ENCODE measurements at regions not wholly inside any gene's neighbourhood (a gene's known extent, or its start where the extent isn't known, plus 50 kb on each side); places are given as distances from the start of the nearest gene placed in this dataset.

DNA sequence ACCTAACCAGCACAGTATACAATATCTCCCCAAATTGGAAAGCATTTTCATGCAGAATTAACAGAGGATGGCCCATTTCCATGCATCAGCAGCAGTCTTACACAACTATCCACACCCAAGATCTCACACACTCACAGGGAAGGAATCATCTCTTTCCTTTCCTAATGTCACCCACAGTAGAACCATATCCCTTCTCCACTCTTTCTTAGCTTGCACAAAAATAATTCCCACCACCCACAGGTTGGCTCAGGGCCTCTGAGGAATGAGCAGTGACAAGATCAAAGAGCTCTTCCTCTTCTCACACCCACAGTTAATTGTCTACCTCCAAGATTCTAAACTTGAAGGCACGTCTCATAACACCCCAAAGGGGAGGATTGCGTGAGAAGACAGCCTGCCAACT lies 217.7 kb upstream of the VEGFC start:
- no peak overlapping the region for H3K4me3 ChIP-seq (ENCODE audit: low read depth, low read length)
- TF ChIP-seq, protein P1, sequence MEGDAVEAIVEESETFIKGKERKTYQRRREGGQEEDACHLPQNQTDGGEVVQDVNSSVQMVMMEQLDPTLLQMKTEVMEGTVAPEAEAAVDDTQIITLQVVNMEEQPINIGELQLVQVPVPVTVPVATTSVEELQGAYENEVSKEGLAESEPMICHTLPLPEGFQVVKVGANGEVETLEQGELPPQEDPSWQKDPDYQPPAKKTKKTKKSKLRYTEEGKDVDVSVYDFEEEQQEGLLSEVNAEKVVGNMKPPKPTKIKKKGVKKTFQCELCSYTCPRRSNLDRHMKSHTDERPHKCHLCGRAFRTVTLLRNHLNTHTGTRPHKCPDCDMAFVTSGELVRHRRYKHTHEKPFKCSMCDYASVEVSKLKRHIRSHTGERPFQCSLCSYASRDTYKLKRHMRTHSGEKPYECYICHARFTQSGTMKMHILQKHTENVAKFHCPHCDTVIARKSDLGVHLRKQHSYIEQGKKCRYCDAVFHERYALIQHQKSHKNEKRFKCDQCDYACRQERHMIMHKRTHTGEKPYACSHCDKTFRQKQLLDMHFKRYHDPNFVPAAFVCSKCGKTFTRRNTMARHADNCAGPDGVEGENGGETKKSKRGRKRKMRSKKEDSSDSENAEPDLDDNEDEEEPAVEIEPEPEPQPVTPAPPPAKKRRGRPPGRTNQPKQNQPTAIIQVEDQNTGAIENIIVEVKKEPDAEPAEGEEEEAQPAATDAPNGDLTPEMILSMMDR (IDR thresholded peaks at IDR 0.05; ENCODE audit: insufficient read depth, low read length, poor library complexity, severe bottlenecking), result no peak
- H3K27me3 ChIP-seq (ENCODE audit: control insufficient read depth, insufficient read depth, low read length), result no peaks in the 10 kb centered on the region
- no peaks in the 10 kb centered on the region for H3K36me3 ChIP-seq (ENCODE audit: control insufficient read depth, insufficient read depth, low read length)
- no peak for DNase-seq (ENCODE audit: low read depth)

DNA sequence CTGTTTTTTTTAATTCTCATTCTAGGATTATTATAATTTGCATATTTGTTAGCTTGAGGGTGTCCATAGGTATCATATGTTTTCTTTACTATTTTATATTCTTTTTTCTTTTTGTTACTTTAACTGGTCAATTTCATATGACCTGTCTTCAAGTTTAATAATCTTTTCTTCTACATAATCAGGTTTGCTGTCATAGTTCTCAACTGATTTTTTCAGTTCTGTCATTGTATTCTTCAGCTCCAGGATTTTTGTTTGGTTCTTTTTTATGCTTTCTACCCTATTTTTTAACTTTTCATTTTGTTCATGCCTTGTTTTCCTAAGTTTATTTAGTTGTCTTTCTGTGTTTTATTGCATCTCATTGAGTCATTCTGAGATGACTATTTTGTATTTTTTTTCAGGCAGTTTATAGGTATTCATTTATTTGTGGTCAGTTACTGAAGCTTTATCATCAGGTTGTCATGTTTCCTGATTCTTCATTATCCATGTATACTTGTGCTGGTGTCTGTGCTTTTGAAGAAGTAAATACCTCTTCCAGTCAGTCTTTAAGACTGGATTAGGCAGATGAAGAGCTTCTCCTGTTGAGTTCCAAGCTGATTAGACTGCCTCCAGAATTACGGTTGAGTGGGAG lies 220.3 kb upstream of the VEGFC start:
- TF ChIP-seq, protein P1 (IDR thresholded peaks at IDR 0.05; ENCODE audit: insufficient read depth, low read length, poor library complexity, severe bottlenecking), result no peak
- Histone ChIP-seq H3K36me3 (ENCODE audit: control insufficient read depth, insufficient read depth, low read length) (no peaks in the 10 kb centered on the region), H3K4me3 (ENCODE audit: low read depth, low read length) (no peak overlapping the region), H3K27me3 (ENCODE audit: control insufficient read depth, insufficient read depth, low read length) (no peaks in the 10 kb centered on the region)
- no peak for DNase-seq (ENCODE audit: low read depth)

DNA sequence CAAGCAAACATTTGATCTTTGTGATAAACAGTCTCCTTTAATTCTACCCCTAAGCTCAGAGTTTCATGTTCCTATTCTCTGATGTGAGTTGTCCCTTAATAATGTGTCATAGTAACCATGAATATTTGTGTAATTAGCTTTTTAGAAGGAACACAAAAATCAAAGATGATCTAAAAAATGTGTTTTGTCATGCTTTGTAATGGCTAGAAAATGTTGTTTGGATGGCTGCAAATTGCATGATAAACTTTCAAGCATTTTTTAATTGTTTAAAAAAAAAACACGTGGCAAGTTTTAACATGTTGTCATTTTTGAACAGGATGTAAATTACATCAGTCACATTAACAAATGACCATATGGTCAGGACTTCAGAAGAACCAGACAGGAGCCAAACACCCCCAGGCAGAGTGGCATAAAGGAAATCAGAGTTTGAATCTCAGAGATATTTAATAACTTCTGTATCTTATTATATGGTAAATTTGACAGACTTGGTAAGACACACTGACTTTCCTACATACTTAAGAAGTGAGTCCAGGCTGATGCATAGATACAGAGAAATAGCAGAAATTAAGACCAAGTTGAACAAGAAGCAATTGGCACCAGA lies 223.9 kb upstream of the VEGFC start:
- Histone ChIP-seq H3K27me3 (ENCODE audit: control insufficient read depth, insufficient read depth, low read length) (no peaks in the 10 kb centered on the region), H3K36me3 (ENCODE audit: control insufficient read depth, insufficient read depth, low read length) (no peaks in the 10 kb centered on the region), H3K4me3 (ENCODE audit: low read depth, low read length) (no peak overlapping the region)
- TF ChIP-seq, protein P1 (IDR thresholded peaks at IDR 0.05; ENCODE audit: insufficient read depth, low read length, poor library complexity, severe bottlenecking), result no peak
- no peak for DNase-seq (ENCODE audit: low read depth)

DNA sequence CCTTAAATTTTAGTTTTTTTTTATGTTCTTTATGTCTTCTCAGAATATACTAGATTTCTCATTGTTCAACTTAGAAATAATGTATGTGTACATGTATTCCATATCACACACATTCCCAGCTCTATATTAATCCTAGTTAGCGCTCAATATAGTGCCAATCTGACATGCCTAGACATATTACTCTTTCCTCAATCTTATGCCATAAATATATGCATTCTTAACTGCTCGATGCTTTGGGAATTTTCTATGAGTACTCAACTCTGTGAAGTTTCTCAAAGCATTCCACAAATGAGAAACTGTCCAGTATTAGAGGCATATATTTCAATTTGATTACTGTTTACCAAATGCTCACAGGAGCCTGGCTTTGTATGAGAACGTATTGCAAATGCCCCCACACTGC lies 231.2 kb upstream of the VEGFC start:
- no peak overlapping the region for H3K4me3 ChIP-seq (ENCODE audit: low read depth, low read length)
- TF ChIP-seq, protein P1 (IDR thresholded peaks at IDR 0.05; ENCODE audit: insufficient read depth, low read length, poor library complexity, severe bottlenecking), result no peak
- no peaks in the 10 kb centered on the region for H3K36me3 ChIP-seq (ENCODE audit: control insufficient read depth, insufficient read depth, low read length)
- H3K27me3 ChIP-seq (ENCODE audit: control insufficient read depth, insufficient read depth, low read length), result no peaks in the 10 kb centered on the region
- DNase-seq (ENCODE audit: low read depth), result no peak

DNA sequence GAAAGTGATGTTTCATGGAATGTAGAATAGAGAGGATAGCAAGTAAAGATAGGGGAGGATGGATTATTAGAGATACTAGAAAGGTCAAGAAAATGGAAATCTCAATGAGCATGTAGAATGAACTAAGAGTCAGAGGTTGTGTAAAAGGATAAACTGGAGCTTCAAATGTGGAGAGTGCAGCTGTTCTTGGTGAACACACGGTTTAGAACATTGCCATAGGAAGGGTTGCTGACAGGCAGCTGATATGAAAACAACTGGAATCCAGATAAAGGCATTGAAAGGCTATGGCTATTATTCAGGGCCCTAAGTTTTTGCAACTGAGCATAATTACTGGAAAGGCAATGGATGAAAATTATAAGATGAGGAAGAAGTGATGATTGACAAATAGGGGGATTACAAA lies 239.6 kb upstream of the VEGFC start:
- TF ChIP-seq, protein P1 (IDR thresholded peaks at IDR 0.05; ENCODE audit: insufficient read depth, low read length, poor library complexity, severe bottlenecking), result no peak
- no peak for DNase-seq (ENCODE audit: low read depth)
- H3K36me3 ChIP-seq (ENCODE audit: control insufficient read depth, insufficient read depth, low read length), result no peaks in the 10 kb centered on the region
- H3K27me3 ChIP-seq (ENCODE audit: control insufficient read depth, insufficient read depth, low read length), result no peaks in the 10 kb centered on the region
- H3K4me3 ChIP-seq (ENCODE audit: low read depth, low read length), result no peak overlapping the region

DNA sequence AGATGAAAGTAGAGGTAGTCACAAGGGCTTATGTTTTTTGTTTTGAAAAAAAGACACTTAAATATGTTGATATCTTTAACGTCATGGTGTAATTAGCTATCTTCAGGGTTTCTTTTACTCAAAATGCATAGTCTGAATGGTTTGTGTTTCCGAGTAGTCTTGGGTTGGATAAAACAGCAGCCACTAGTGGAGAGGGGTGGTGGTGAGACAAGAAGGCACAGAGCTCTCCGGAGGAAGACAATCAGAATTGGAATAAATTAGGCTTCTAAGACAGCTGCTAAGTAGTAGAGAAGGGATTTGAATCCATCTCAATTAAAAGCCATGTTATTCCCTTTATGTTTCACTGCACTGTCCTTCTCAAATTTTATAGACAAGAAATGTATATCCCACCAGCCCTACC lies 240.4 kb upstream of the VEGFC start:
- Histone ChIP-seq H3K36me3 (ENCODE audit: control insufficient read depth, insufficient read depth, low read length) (no peaks in the 10 kb centered on the region), H3K27me3 (ENCODE audit: control insufficient read depth, insufficient read depth, low read length) (no peaks in the 10 kb centered on the region), H3K4me3 (ENCODE audit: low read depth, low read length) (no peak overlapping the region)
- TF ChIP-seq, protein P1 (IDR thresholded peaks at IDR 0.05; ENCODE audit: insufficient read depth, low read length, poor library complexity, severe bottlenecking), result peak; percentile 10
- DNase-seq (ENCODE audit: low read depth), result no peak
